Breast epithelium (tissue), 4 donors: ENCODE measurements at regions not wholly inside any gene's neighbourhood (a gene's known extent, or its start where the extent isn't known, plus 50 kb on each side); places are given as distances from the start of the nearest gene placed in this dataset.

Experiments
- DNase-seq, 2 donors: peaks; one replicate each; pipeline ENCODE4 v3.0.0-alpha.2; 2019; ENCODE audit warnings: low spot score in 2 of 2
- H3K27ac ChIP-seq, 2 donors: fragments of 200-600 bp; sonication (generic) in 1 of 2; one replicate each; pipeline ENCODE4 v1.5.1; 2016 to 2019; ENCODE audit warnings: mild to moderate bottlenecking in 1 of 2
- H3K27me3 ChIP-seq, 2 donors: fragments of 200-600 bp; sonication (generic) in 1 of 2; one replicate each; pipeline versions ENCODE4 v1.5.1 to v1.6.0; 2017 to 2019; ENCODE audit warnings: control low read depth in 1 of 2, mild to moderate bottlenecking in 1 of 2
- H3K36me3 ChIP-seq: fragments of 200-600 bp; one replicate; pipeline ENCODE4 v1.5.1; 2019
- H3K4me1 ChIP-seq, 2 donors: fragments of 200-600 bp; sonication (generic); one replicate each; pipeline ENCODE4 v1.5.1; 2016 to 2019; ENCODE audit warnings: control low read depth in 1 of 2
- H3K4me3 ChIP-seq, 3 donors: fragments of 200-600 bp; sonication (generic); 1 replicate in 2 of 3; 2 replicates in 1 of 3; pipeline ENCODE4 v1.5.1; 2016 to 2019; ENCODE audit warnings: mild to moderate bottlenecking in 3 of 3, moderate library complexity in 2 of 3
- H3K9me3 ChIP-seq, 2 donors: fragments of 200-600 bp; sonication (generic) in 1 of 2; one replicate each; pipeline ENCODE4 v1.5.1; 2016 to 2019; ENCODE audit warnings: control low read depth in 1 of 2
- POLR2A ChIP-seq: fragments of 450-650 bp; IDR thresholded peaks from one replicate; pipeline ENCODE4 v1.6.1; 2016; ENCODE audit warnings: antibody characterized with exemption, mild to moderate bottlenecking, moderate library complexity
- POLR2AphosphoS5 ChIP-seq, 3 donors: sonication (generic); formaldehyde crosslinking; IDR thresholded peaks; one replicate each; pipeline ENCODE4 v1.6.1; 2017; ENCODE audit warnings: antibody characterized with exemption in 3 of 3
- intact Hi-C: fragments of 100-400 bp; cut with DNase I; formaldehyde crosslinking; loops from one replicate; pipeline ENCODE4 v1.15.1; 2023; ENCODE audit warnings: low total_unique reads
- TF ChIP-seq, protein P1 (sequence below), 3 donors: fragments of 450-650 bp; IDR thresholded peaks; one replicate each; pipeline ENCODE4 v1.5.1; 2016 to 2017; ENCODE audit warnings: antibody characterized with exemption in 3 of 3, mild to moderate bottlenecking in 3 of 3, moderate library complexity in 3 of 3

DNA sequence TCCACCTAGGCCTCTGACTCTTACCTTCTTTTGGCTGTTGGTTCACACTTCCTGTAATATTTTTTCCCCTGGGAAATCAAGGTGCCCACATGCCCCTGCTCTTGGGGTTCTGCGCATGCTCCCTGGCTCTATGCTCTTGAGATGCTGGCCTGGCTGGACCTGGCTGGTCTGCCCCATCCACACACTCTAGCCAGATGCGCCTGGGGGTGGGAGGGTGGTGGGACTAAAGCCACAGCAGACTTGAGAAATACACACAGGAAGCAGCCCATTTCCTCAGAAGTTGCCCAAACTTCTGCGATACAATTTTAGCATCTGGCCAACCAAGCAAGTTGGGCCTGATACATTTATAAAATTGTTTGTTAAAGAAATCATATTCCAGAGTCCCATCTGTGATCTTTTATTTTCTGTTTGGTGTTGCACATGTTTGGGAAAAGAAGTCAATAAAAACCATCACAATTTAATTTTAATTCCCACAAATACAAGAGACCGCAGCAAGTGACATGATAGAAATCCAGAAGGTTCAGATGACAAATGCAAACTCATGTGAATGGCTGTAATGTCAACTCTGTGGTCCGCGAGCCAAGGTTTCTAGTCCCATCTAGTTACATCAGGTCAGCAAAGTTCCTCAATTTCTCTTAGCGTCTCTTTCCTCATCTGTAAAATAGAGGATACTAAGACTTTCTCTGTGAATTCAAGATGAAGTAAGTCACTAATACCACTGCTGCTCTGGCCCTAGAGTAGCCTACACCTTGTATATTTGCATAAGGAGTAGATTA is 55.9 kb upstream of the MEF2A start:
- Histone ChIP-seq H3K9me3 (no peaks in the 10 kb centered on the region), H3K4me3 (no peak overlapping the region), H3K27ac (no peak overlapping the region), H3K27me3 (no peaks in the 10 kb centered on the region), H3K36me3 (no peaks in the 10 kb centered on the region), H3K4me1 (peaks cover 0 to 4% of the 10 kb centered on the region in 2 donors)
- intact Hi-C loops: no loop called here
- no peak for DNase-seq
- TF ChIP-seq, protein P1, sequence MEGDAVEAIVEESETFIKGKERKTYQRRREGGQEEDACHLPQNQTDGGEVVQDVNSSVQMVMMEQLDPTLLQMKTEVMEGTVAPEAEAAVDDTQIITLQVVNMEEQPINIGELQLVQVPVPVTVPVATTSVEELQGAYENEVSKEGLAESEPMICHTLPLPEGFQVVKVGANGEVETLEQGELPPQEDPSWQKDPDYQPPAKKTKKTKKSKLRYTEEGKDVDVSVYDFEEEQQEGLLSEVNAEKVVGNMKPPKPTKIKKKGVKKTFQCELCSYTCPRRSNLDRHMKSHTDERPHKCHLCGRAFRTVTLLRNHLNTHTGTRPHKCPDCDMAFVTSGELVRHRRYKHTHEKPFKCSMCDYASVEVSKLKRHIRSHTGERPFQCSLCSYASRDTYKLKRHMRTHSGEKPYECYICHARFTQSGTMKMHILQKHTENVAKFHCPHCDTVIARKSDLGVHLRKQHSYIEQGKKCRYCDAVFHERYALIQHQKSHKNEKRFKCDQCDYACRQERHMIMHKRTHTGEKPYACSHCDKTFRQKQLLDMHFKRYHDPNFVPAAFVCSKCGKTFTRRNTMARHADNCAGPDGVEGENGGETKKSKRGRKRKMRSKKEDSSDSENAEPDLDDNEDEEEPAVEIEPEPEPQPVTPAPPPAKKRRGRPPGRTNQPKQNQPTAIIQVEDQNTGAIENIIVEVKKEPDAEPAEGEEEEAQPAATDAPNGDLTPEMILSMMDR (IDR thresholded peaks at IDR 0.05): no peak
- TF ChIP-seq POLR2A: no peak
- TF ChIP-seq POLR2AphosphoS5 (IDR thresholded peaks at IDR 0.05): no peak

DNA sequence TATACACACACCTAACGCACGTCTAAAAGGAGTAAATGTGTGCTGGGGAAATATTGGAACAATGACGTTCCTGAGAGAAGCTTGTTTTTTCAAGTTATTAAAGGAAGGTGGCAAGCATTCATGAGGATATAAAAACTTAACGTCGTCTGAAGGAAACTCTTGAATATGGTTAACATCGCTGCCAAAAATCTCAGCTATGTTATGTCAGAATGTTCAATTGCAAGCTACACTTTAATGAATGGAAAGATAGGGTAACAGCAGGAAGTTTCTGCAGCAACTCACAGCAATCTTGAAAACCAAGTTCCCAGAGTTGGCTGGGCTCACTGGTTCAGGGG is 54.3 kb upstream of the MEF2A start:
- intact Hi-C loops: no loop called here
- no peak overlapping the region for H3K4me3 ChIP-seq
- DNase-seq: no peak

DNA sequence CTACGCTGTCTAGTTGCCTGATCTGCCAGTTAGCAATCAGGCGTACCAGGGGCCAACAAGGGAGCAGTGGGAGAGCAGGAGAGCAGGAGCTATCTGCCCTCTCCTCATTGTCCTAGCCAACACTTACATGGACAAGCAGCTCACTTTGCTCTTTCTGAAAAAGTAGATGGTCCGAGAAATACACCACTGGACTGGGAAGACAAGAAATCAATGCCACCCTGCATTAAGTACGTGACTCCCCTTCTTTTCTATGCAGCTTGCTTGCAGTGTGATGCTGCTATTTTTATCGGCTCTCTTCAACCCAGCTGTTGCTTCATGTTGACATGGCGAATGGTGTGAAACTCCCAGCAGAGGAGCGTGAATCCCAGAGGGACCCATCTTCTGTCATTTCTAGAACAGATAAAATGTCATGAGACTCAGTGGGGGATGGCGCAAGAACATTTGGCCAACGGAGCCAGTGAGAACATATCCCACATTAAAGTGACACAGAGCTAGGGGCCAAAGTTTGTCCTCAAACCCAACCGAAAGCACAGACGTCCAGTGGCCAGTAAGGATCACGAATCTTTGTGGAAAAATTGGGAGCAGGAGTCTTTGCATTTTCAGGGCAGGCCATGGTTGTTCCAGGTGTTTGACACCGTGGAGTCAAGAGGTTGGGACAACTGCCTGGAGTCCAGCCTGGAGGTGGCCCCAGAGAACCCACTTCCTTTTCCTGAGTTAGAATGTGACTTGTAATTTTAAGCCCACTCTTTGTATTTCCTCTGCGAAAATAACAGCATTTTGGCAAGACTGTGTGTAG is 53.7 kb upstream of the MEF2A start:
- peak overlapping the region in 1 of 2 donors; percentile 61 for H3K27ac ChIP-seq

More for the DNA sequence above, 54.3 kb upstream of the MEF2A start:
- Histone ChIP-seq H3K27ac (peak overlapping the region; percentile 18 to 61), H3K36me3 (no peaks in the 10 kb centered on the region), H3K9me3 (no peaks in the 10 kb centered on the region), H3K27me3 (no peaks in the 10 kb centered on the region), H3K4me1 (peaks cover 0 to 4% of the 10 kb centered on the region in 2 donors)
- no peak for TF ChIP-seq POLR2A
- TF ChIP-seq, protein P1 (IDR thresholded peaks at IDR 0.05): no peak
- no peak for TF ChIP-seq POLR2AphosphoS5 (IDR thresholded peaks at IDR 0.05)

DNA sequence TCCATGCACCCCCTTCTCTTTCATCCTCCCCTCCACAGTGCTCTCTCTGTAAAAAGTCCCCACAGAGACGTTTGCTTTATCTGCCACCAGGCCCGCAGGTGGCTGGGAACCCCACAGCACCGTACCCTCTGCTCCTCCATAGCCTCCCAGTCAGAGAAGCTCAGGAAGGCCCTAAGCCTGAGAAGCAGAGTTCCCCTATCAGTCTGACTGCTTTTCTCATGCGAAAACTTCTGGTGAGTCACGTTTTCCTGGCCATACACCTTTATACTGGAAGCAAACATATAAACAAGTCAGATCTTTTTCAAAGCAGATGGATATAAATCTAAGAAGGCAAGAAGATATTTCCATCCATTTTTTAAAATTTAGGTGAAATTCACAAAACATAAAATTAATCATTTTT is 51.5 kb upstream of the MEF2A start:
- TF ChIP-seq POLR2AphosphoS5 (IDR thresholded peaks at IDR 0.05) (no peak), POLR2A (no peak)
- TF ChIP-seq, protein P1 (IDR thresholded peaks at IDR 0.05): no peak
- H3K27me3 ChIP-seq: no peaks in the 10 kb centered on the region
- no peaks in the 10 kb centered on the region for H3K36me3 ChIP-seq
- DNase-seq: no peak
- no peak overlapping the region for H3K4me3 ChIP-seq
- intact Hi-C loops: no loop called here
- no peak overlapping the region for H3K27ac ChIP-seq
- H3K9me3 ChIP-seq: no peaks in the 10 kb centered on the region
- H3K4me1 ChIP-seq: peaks cover 0 to 4% of the 10 kb centered on the region in 2 donors

More for the DNA sequence above, 53.7 kb upstream of the MEF2A start:
- H3K9me3 ChIP-seq: no peaks in the 10 kb centered on the region
- H3K4me3 ChIP-seq: no peak overlapping the region
- no peak for DNase-seq
- peaks cover 0 to 4% of the 10 kb centered on the region in 2 donors for H3K4me1 ChIP-seq
- H3K36me3 ChIP-seq: no peaks in the 10 kb centered on the region
- TF ChIP-seq, protein P1 (IDR thresholded peaks at IDR 0.05): no peak
- no peak for TF ChIP-seq POLR2A
- TF ChIP-seq POLR2AphosphoS5 (IDR thresholded peaks at IDR 0.05): no peak
- no peaks in the 10 kb centered on the region for H3K27me3 ChIP-seq
- intact Hi-C loops: no loop called here
